ENCODE measurements at regions not wholly inside any gene's neighbourhood (a gene's known extent, or its start where the extent isn't known, plus 50 kb on each side); places are given as distances from the start of the nearest gene placed in this dataset.

DNA sequence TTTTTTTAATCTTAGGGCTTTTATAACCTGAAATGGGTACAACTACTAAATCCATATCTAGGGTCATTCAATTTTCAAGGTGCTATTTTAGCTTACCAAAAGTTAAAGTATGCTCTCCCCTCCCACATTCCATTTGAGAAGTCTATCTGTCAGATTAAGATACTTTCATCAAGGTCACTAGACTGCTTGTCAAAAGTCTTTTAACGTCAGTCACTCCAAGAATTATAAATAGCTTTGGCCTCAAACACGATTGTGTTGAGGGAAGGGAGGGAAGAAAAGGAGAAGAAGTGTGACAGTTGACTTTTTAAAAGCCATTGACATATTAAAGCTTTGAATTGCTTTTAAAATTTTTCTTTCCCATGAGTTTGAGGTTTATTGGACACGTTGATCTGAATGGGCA, 175.8 kb downstream of the PTGER3 start:
- TF ChIP-seq POLR2AphosphoS5 (IDR thresholded peaks at IDR 0.05) (no peak), CTCF (IDR thresholded peaks at IDR 0.05) (no peak), POLR2A (IDR thresholded peaks at IDR 0.05) (no peak)
